IPS DF 6.9 (cell line): ENCODE measurements at regions not wholly inside any gene's neighbourhood (a gene's known extent, or its start where the extent isn't known, plus 50 kb on each side); places are given as distances from the start of the nearest gene placed in this dataset.
"Not testable (repeated sequence)": the region's sequence is repeated elsewhere in the genome, so short reads cannot be mapped to it uniquely, and the experiment has no call there.

Source experiments
- DNase-seq: peaks from one replicate; pipeline ENCODE4 v3.0.0-alpha.2; 2013; ENCODE audit warnings: low read depth, low spot score
- H3K27ac ChIP-seq: one replicate; pipeline ENCODE4 v1.5.1; 2013; ENCODE audit warnings: low read length, control low read depth
- H3K27me3 ChIP-seq: 2 replicates; pipeline ENCODE4 v1.6.1; 2013; ENCODE audit warnings: mild to moderate bottlenecking, low read length; ENCODE audit not compliant: control insufficient read depth, insufficient read depth
- H3K36me3 ChIP-seq: 2 replicates; pipeline ENCODE4 v1.6.1; 2013; ENCODE audit warnings: low read length; ENCODE audit not compliant: control insufficient read depth, insufficient read depth
- H3K4me1 ChIP-seq: 2 replicates; pipeline ENCODE4 v1.6.1; 2013; ENCODE audit warnings: low read length; ENCODE audit not compliant: control insufficient read depth, insufficient read depth
- H3K4me3 ChIP-seq: 2 replicates; pipeline ENCODE4 v1.5.1; 2013; ENCODE audit warnings: mild to moderate bottlenecking, low read length
- H3K9me3 ChIP-seq: 2 replicates; pipeline ENCODE4 v1.6.1; 2013; ENCODE audit warnings: low read length, inconsistent platforms; ENCODE audit not compliant: control insufficient read depth, insufficient read depth
- WGBS: extraction: QIAGEN DNeasy Blood & Tissue Kit; methylation state at CpG from one replicate; pipeline ENCODE4 v1.1.7; 2013; ENCODE audit warnings: mixed read lengths, missing lambda C conversion rate; ENCODE audit not compliant: insufficient read length, insufficient coverage; 5-methylcytosine and 5-hydroxymethylcytosine counted together

DNA sequence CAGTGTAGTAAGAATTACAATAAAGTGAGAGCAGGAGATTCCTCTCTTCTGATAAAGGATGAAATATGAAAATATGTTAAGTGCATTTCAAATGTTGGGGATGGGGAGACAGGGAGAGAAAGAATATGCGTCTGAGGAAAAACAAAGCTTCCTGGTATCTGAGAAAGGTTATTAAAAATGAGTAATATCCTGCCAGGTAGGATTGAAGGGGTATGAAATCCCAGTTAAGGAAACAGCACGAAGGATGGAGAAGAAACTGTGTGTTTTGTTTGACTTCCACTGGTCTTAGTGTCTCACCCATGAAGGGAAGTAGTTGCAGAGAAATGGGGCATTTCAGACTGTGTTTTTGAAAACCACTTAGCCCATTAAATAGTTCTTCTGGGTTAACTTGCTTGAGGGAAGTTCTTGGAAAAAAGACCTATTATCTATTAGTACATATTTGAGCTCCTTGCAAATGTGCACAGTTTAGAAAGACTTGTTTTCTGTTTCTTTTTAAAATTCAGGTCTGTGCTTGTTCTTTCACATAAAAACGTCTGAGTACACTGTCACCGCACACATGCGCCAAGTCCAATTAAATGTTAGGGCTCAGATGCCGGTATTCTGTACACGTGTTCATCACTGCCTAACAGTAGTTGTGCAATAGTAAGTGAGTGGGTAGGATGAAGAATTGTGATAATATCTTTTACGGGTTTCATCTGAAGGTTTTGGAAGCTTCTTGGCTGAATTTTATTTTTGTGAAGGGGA is 196.1 kb upstream of the P2RY1 start:
- no peak for DNase-seq
- Histone ChIP-seq H3K9me3 (no peaks in the 10 kb centered on the region), H3K27ac (no peak overlapping the region), H3K36me3 (no peaks in the 10 kb centered on the region), H3K4me3 (no peak overlapping the region), H3K27me3 (no peaks in the 10 kb centered on the region), H3K4me1 (no peaks in the 10 kb centered on the region)
- 100% methylated on average over 1 of the region's 8 CpGs for WGBS

- Histone ChIP-seq H3K4me3 (no peak overlapping the region), H3K9me3 (no peaks in the 10 kb centered on the region), H3K4me1 (no peaks in the 10 kb centered on the region), H3K27me3 (no peaks in the 10 kb centered on the region), H3K36me3 (no peaks in the 10 kb centered on the region), H3K27ac (no peak overlapping the region)
- no CpG with 5 or more reads among the region's 1 CpG for WGBS
- DNase-seq: no peak
Observed at GRCh38 chr3:152641198-152641597, 193.7 kb upstream of the P2RY1 start.

GRCh38 chr3:152642658-152643057 is 192.3 kb upstream of the P2RY1 start:
- WGBS: 100% methylated on average over 2 of the region's 2 CpGs

DNA sequence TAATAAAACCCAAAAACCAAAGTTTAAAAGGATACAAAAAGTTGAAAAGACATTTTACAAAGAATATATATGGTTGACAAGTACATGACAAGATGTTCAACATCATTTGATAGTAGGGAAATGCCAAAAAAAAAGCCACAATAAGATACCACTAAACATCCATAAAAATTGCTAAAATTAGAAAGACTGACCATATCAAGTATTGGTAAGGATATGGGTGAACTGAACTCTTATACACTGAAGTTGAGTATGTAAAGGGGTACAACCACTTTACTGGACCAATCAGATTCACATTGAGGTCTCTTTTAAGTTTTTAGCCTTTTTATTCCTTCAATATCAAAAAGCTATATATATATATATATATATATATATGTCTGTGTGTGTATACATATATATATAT is 190.5 kb upstream of the P2RY1 start:
- H3K27ac ChIP-seq: no peak overlapping the region
- no peaks in the 10 kb centered on the region for H3K27me3 ChIP-seq
- H3K4me1 ChIP-seq: no peaks in the 10 kb centered on the region
- H3K4me3 ChIP-seq: no peak overlapping the region
- DNase-seq: no peak
- H3K9me3 ChIP-seq: no peaks in the 10 kb centered on the region
- no peaks in the 10 kb centered on the region for H3K36me3 ChIP-seq

More at GRCh38 chr3:152642658-152643057, 192.3 kb upstream of the P2RY1 start:
- Histone ChIP-seq H3K4me3 (no peak overlapping the region), H3K36me3 (no peaks in the 10 kb centered on the region), H3K27me3 (no peaks in the 10 kb centered on the region), H3K27ac (no peak overlapping the region), H3K4me1 (no peaks in the 10 kb centered on the region), H3K9me3 (no peaks in the 10 kb centered on the region)
- DNase-seq: no peak

GRCh38 chr3:152646004-152646403 is 188.9 kb upstream of the P2RY1 start:
- no peaks in the 10 kb centered on the region for H3K27me3 ChIP-seq
- WGBS: no CpG with 5 or more reads among the region's 4 CpGs
- DNase-seq: no peak
- H3K27ac ChIP-seq: no peak overlapping the region
- H3K4me1 ChIP-seq: no peaks in the 10 kb centered on the region
- no peaks in the 10 kb centered on the region for H3K36me3 ChIP-seq
- no peak overlapping the region for H3K4me3 ChIP-seq
- H3K9me3 ChIP-seq: no peaks in the 10 kb centered on the region

GRCh38 chr3:152650177-152650576 is 184.8 kb upstream of the P2RY1 start:
- Histone ChIP-seq H3K4me1 (no peaks in the 10 kb centered on the region; the same call in 1 of the 2 replicates), H3K9me3 (no peaks in the 10 kb centered on the region), H3K27me3 (no peaks in the 10 kb centered on the region), H3K4me3 (no peak overlapping the region), H3K36me3 (no peaks in the 10 kb centered on the region), H3K27ac (no peak overlapping the region)
- DNase-seq: no peak
- no CpG with 5 or more reads among the region's 4 CpGs for WGBS

DNA sequence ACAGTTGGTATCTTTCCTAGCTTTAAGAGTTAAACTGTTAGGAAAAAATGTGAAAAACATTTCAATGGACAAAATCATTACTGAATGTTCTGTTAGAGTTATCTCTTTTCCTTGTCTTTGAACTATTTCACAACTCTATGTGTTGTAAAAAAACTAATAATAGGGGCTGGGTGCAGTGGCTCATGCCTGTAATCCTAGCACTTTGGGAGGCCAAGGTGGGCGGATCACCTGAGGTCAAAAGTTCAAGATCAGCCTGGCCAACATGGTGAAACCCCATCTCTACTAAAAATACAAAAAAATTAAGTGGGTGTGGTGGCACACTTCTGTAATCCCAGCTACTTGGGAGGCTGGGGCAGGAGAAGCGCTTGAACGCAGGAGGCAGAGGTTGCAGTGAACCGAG is 184.0 kb upstream of the P2RY1 start:
- H3K4me1 ChIP-seq, H3K9me3 ChIP-seq, H3K4me3 ChIP-seq, DNase-seq, H3K36me3 ChIP-seq, H3K27me3 ChIP-seq, H3K27ac ChIP-seq: not testable (repeated sequence)
- no CpG with 5 or more reads among the region's 4 CpGs for WGBS

- no peak overlapping the region for H3K27ac ChIP-seq
- H3K27me3 ChIP-seq: no peaks in the 10 kb centered on the region
- no CpG with 5 or more reads among the region's 10 CpGs for whole genome bisulfite sequencing
- H3K4me3 ChIP-seq: no peak overlapping the region
- DNase-seq: no peak
- H3K9me3 ChIP-seq: no peaks in the 10 kb centered on the region
- no peaks in the 10 kb centered on the region; the same call in 1 of the 2 replicates for H3K4me1 ChIP-seq
- H3K36me3 ChIP-seq: no peaks in the 10 kb centered on the region
Observed at GRCh38 chr3:152656214-152656971, 178.5 kb upstream of the P2RY1 start.

DNA sequence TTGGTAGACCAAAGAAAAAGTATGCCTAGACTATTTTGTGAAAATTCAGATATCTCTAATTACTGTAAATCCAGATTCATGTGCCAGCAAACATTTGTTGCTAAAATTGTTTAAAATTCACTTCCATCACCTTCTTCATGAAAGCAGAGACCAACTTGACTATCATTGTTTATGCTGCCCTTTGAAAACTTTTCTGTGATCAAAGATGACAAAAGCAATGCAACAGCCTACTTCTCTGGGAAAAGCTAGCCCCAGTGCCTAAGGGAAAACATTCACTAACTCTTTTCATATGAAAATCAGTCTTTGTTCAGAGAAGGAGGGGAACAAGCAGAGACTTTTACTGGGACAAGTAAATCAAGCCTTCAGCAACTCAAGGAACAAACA is 178.0 kb upstream of the P2RY1 start:
- H3K27ac ChIP-seq: no peak overlapping the region
- no peaks in the 10 kb centered on the region for H3K9me3 ChIP-seq
- DNase-seq: peak; percentile 33
- H3K36me3 ChIP-seq: no peaks in the 10 kb centered on the region
- H3K4me3 ChIP-seq: no peak overlapping the region
- H3K27me3 ChIP-seq: no peaks in the 10 kb centered on the region
- H3K4me1 ChIP-seq: no peaks in the 10 kb centered on the region; the same call in 1 of the 2 replicates

GRCh38 chr3:152658977-152659720 is 175.8 kb upstream of the P2RY1 start:
- no peak for DNase-seq
- H3K27ac ChIP-seq: no peak overlapping the region
- H3K27me3 ChIP-seq: no peaks in the 10 kb centered on the region
- H3K4me3 ChIP-seq: no peak overlapping the region
- no peaks in the 10 kb centered on the region for H3K9me3 ChIP-seq
- no peaks in the 10 kb centered on the region for H3K4me1 ChIP-seq
- WGBS: no CpG with 5 or more reads among the region's 5 CpGs
- H3K36me3 ChIP-seq: no peaks in the 10 kb centered on the region
